Karpas-422 (cell line): ENCODE measurements at regions not wholly inside any gene's neighbourhood (a gene's known extent, or its start where the extent isn't known, plus 50 kb on each side); places are given as distances from the start of the nearest gene placed in this dataset.

ENCODE experiments used
- DNase-seq: peaks from one replicate; pipeline ENCODE4 v3.0.0-alpha.2; 2015
- H2AFZ ChIP-seq: fragments of 200-600 bp; sonication (generic); 2 replicates; pipeline ENCODE4 v1.6.1; 2014; ENCODE audit warnings: antibody characterized with exemption, low read length, mixed read lengths
- H3K27ac ChIP-seq: fragments of 200-600 bp; sonication (generic); 2 replicates; pipeline ENCODE4 v1.5.1; 2014; ENCODE audit warnings: mild to moderate bottlenecking, low read length, moderate library complexity
- H3K27me3 ChIP-seq: fragments of 200-600 bp; sonication (generic); 2 replicates; pipeline ENCODE4 v1.6.1; 2014; ENCODE audit warnings: low read length, mixed read lengths
- H3K36me3 ChIP-seq: fragments of 200-600 bp; sonication (generic); 2 replicates; pipeline ENCODE4 v1.6.1; 2014; ENCODE audit warnings: low read length, mixed read lengths; ENCODE audit not compliant: insufficient read depth
- H3K4me1 ChIP-seq: fragments of 200-600 bp; sonication (generic); 2 replicates; pipeline ENCODE4 v1.6.1; 2014; ENCODE audit warnings: mild to moderate bottlenecking, low read length, mixed read lengths
- H3K4me2 ChIP-seq: fragments of 200-600 bp; sonication (generic); 2 replicates; pipeline ENCODE4 v1.6.1; 2014; ENCODE audit warnings: low read length, low read depth, mild to moderate bottlenecking; ENCODE audit not compliant: poor library complexity, severe bottlenecking
- H3K4me3 ChIP-seq: fragments of 200-600 bp; sonication (generic); 2 replicates; pipeline ENCODE4 v1.5.1; 2014; ENCODE audit warnings: mild to moderate bottlenecking, antibody characterized with exemption, low read length, mixed read lengths
- H3K79me2 ChIP-seq: fragments of 200-600 bp; sonication (generic); 2 replicates; pipeline ENCODE4 v1.6.1; 2014; ENCODE audit warnings: mild to moderate bottlenecking, low read length, mixed read lengths
- H3K9ac ChIP-seq: fragments of 200-600 bp; sonication (generic); 2 replicates; pipeline ENCODE4 v1.6.0; 2014; ENCODE audit warnings: low read length
- H3K9me2 ChIP-seq: fragments of 200-600 bp; sonication (generic), shearing (Covaris generic); replicated peaks from 2 replicates; pipeline ENCODE4 v1.6.0; 2014; ENCODE audit warnings: mild to moderate bottlenecking, low read length, moderate library complexity; ENCODE audit not compliant: insufficient read depth
- H3K9me3 ChIP-seq: fragments of 300-700, 200-600 bp; sonication (generic); 2 replicates; pipeline ENCODE4 v1.6.1; 2014; ENCODE audit warnings: low read length, mixed read lengths
- H4K20me1 ChIP-seq: fragments of 200-600 bp; sonication (generic); 2 replicates; pipeline ENCODE4 v1.6.1; 2014; ENCODE audit warnings: mild to moderate bottlenecking, antibody characterized with exemption, low read length, low read depth; ENCODE audit not compliant: insufficient read depth

GRCh38 chr13:34675626-34676025 is 266.4 kb upstream of the NBEA start:
- no peaks in the 10 kb centered on the region for H4K20me1 ChIP-seq
- no peaks in the 10 kb centered on the region for H3K9me3 ChIP-seq
- H3K9me2 ChIP-seq: no peaks in the 10 kb centered on the region
- H3K4me1 ChIP-seq: no peaks in the 10 kb centered on the region
- no peaks in the 10 kb centered on the region for H3K36me3 ChIP-seq
- H3K27ac ChIP-seq: no peak overlapping the region
- H3K27me3 ChIP-seq: no peaks in the 10 kb centered on the region
- H3K9ac ChIP-seq: no peak overlapping the region
- no peak overlapping the region for H2AFZ ChIP-seq
- DNase-seq: no peak
- no peak overlapping the region for H3K4me3 ChIP-seq
- no peak overlapping the region for H3K4me2 ChIP-seq
- H3K79me2 ChIP-seq: no peaks in the 10 kb centered on the region

- H3K79me2 ChIP-seq: no peaks in the 10 kb centered on the region
- no peaks in the 10 kb centered on the region for H3K27me3 ChIP-seq
- no peak overlapping the region for H3K4me2 ChIP-seq
- H2AFZ ChIP-seq: no peak overlapping the region
- no peaks in the 10 kb centered on the region for H3K4me1 ChIP-seq
- DNase-seq: no peak
- no peak overlapping the region for H3K27ac ChIP-seq
- no peaks in the 10 kb centered on the region for H3K9me3 ChIP-seq
- no peaks in the 10 kb centered on the region for H4K20me1 ChIP-seq
- H3K36me3 ChIP-seq: no peaks in the 10 kb centered on the region
- H3K9ac ChIP-seq: no peak overlapping the region
- no peak overlapping the region for H3K4me3 ChIP-seq
- H3K9me2 ChIP-seq: no peaks in the 10 kb centered on the region
Observed at GRCh38 chr13:34678154-34678553, 263.9 kb upstream of the NBEA start.

DNA sequence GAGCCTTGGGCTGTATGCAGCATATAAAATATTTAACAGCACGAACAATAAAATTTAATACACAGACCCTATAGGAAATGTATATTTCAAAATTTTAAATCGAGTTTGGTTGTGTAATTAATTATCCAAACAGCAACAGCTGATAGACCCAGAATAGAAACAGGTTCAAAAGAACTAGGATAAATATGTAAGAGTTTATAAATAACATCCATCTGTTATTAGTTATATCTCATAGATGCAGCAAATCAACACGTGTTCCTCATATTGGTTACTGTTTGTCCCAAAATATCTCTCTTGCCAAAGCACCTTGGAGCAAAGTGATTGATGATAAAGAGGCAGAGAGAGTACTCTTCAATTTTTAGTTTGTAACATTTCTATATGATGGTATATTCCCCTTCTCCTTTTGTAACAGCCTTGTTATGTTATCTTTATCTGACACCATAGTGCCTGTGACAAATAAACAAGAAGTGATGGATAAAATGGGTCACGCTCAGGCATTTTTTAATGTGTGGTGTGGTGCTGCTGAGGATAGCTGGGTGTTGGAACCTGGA is 260.6 kb upstream of the NBEA start:
- H3K36me3 ChIP-seq: no peaks in the 10 kb centered on the region
- no peak overlapping the region for H3K9ac ChIP-seq
- no peak overlapping the region for H3K4me3 ChIP-seq
- H4K20me1 ChIP-seq: no peaks in the 10 kb centered on the region
- no peak overlapping the region for H3K27ac ChIP-seq
- no peaks in the 10 kb centered on the region for H3K27me3 ChIP-seq
- no peak overlapping the region for H2AFZ ChIP-seq
- H3K79me2 ChIP-seq: no peaks in the 10 kb centered on the region
- DNase-seq: no peak
- no peaks in the 10 kb centered on the region for H3K4me1 ChIP-seq
- H3K9me3 ChIP-seq: no peaks in the 10 kb centered on the region
- no peaks in the 10 kb centered on the region for H3K9me2 ChIP-seq
- H3K4me2 ChIP-seq: no peak overlapping the region

- H3K36me3 ChIP-seq: no peaks in the 10 kb centered on the region
- no peaks in the 10 kb centered on the region for H3K27me3 ChIP-seq
- no peak overlapping the region for H3K27ac ChIP-seq
- no peak overlapping the region for H3K9ac ChIP-seq
- H3K9me2 ChIP-seq: no peaks in the 10 kb centered on the region
- no peaks in the 10 kb centered on the region for H3K79me2 ChIP-seq
- no peak overlapping the region for H3K4me2 ChIP-seq
- DNase-seq: no peak
- no peaks in the 10 kb centered on the region for H3K4me1 ChIP-seq
- H3K9me3 ChIP-seq: no peaks in the 10 kb centered on the region
- H3K4me3 ChIP-seq: no peak overlapping the region
- no peaks in the 10 kb centered on the region for H4K20me1 ChIP-seq
- H2AFZ ChIP-seq: no peak overlapping the region
Observed at GRCh38 chr13:34695063-34695462, 247.0 kb upstream of the NBEA start.

DNA sequence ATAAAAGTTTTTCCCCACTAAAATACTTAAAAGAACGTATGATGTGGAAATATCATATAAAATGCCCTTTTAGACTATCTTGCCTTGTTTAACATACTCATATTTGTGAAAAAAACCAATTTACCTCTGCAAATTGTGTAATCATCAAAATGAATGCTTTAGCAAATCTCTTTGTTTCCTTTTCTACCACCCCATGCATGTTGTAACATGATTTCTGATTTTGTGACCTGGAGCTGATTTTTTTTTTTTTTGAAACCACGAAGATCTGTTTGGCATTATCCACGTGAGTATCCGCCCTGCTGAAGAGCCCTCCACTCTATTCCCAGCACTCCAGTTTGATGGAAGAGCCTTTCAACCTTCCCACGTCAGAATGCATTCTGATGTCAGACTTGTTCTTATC is 245.8 kb upstream of the NBEA start:
- Histone ChIP-seq H3K27me3 (no peaks in the 10 kb centered on the region), H3K9me2 (no peaks in the 10 kb centered on the region), H3K4me1 (no peaks in the 10 kb centered on the region), H3K36me3 (no peaks in the 10 kb centered on the region), H3K9me3 (no peaks in the 10 kb centered on the region), H3K9ac (no peak overlapping the region), H3K4me2 (no peak overlapping the region), H2AFZ (no peak overlapping the region), H3K4me3 (no peak overlapping the region), H3K27ac (no peak overlapping the region), H4K20me1 (no peaks in the 10 kb centered on the region), H3K79me2 (no peaks in the 10 kb centered on the region)
- no peak for DNase-seq

DNA sequence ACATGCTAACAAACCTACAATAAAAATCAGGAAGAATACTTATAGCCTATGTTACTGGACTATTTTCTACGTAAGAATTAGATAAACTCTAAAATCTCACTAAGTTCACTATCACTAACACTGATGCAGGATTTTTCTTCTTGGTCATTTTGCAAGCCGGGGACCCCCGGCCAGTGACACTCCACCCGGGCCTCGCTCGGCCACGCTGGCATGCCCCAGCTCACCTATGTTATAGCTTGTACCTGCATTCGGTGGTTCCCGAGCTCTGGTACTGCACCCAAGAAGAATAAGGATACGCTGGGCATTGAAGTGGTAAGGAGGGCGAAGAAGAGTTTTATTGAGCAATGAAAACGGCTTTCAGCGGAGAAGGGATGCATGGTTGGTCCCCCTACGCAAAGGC is 245.3 kb upstream of the NBEA start:
- Histone ChIP-seq H3K9me2 (no peaks in the 10 kb centered on the region), H3K4me3 (no peak overlapping the region), H3K27ac (no peak overlapping the region), H3K36me3 (no peaks in the 10 kb centered on the region), H2AFZ (no peak overlapping the region), H3K27me3 (no peaks in the 10 kb centered on the region), H3K9ac (no peak overlapping the region), H3K79me2 (no peaks in the 10 kb centered on the region), H3K4me2 (no peak overlapping the region), H3K4me1 (no peaks in the 10 kb centered on the region), H3K9me3 (no peaks in the 10 kb centered on the region), H4K20me1 (no peaks in the 10 kb centered on the region)
- DNase-seq: no peak

GRCh38 chr13:34698945-34699344 is 243.1 kb upstream of the NBEA start:
- Histone ChIP-seq H4K20me1 (no peaks in the 10 kb centered on the region), H2AFZ (no peak overlapping the region), H3K36me3 (no peaks in the 10 kb centered on the region), H3K4me1 (no peaks in the 10 kb centered on the region), H3K9me3 (no peaks in the 10 kb centered on the region), H3K27ac (no peak overlapping the region), H3K9me2 (no peaks in the 10 kb centered on the region), H3K79me2 (no peaks in the 10 kb centered on the region), H3K4me2 (no peak overlapping the region), H3K27me3 (no peaks in the 10 kb centered on the region), H3K4me3 (no peak overlapping the region), H3K9ac (no peak overlapping the region)
- no peak for DNase-seq

DNA sequence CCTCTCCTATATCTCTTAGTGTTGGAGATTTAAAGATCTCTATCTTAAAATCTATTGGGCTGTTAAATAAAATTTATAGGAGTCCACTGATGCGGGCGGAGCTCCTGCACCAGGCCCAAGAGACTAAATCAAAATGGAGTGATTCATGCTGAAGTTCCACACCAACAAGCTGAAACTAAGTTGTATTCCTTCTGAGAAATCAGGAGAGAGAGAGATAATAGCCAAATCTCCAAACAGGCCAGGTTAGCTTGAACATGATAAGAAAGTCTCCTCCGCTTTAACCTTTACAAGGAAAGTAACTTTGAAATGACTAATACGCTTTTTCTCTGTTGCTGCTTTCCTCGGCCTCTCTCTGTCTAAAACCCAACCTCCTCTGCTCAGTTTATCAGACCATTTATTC is 241.9 kb upstream of the NBEA start:
- Histone ChIP-seq H3K79me2 (no peaks in the 10 kb centered on the region), H4K20me1 (no peaks in the 10 kb centered on the region), H3K27me3 (no peaks in the 10 kb centered on the region), H3K9me3 (no peaks in the 10 kb centered on the region), H3K4me1 (no peaks in the 10 kb centered on the region), H2AFZ (no peak overlapping the region), H3K36me3 (no peaks in the 10 kb centered on the region), H3K4me3 (no peak overlapping the region), H3K4me2 (no peak overlapping the region), H3K27ac (no peak overlapping the region), H3K9ac (no peak overlapping the region), H3K9me2 (no peaks in the 10 kb centered on the region)
- DNase-seq: no peak

- Histone ChIP-seq H3K9me3 (no peaks in the 10 kb centered on the region), H3K4me3 (no peak overlapping the region), H3K79me2 (no peaks in the 10 kb centered on the region), H4K20me1 (no peaks in the 10 kb centered on the region), H3K4me1 (no peaks in the 10 kb centered on the region), H3K9me2 (no peaks in the 10 kb centered on the region), H3K27ac (no peak overlapping the region), H3K36me3 (no peaks in the 10 kb centered on the region), H3K27me3 (no peaks in the 10 kb centered on the region), H3K4me2 (no peak overlapping the region), H2AFZ (no peak overlapping the region), H3K9ac (no peak overlapping the region)
- DNase-seq: no peak
Observed at GRCh38 chr13:34701919-34702318, 240.2 kb upstream of the NBEA start.
